ENCODE measurements at regions not wholly inside any gene's neighbourhood (a gene's known extent, or its start where the extent isn't known, plus 50 kb on each side); places are given as distances from the start of the nearest gene placed in this dataset.

GRCh38 chr1:234721476-234722269, 111.7 kb upstream of the IRF2BP2 start:
- no peak for TF ChIP-seq CTCF (IDR thresholded peaks at IDR 0.05)
- no peak for TF ChIP-seq POLR2AphosphoS5 (IDR thresholded peaks at IDR 0.05; ENCODE audit: low read depth, low read length)
- TF ChIP-seq REST (IDR thresholded peaks at IDR 0.05; ENCODE audit: insufficient read depth in 1 of 2, low read depth in 2 of 2, low read length in 1 of 2): no peak
- TF ChIP-seq SIN3A (IDR thresholded peaks at IDR 0.05; ENCODE audit: borderline replicate concordance, insufficient read depth, low read depth, low read length): no peak
- TF ChIP-seq TCF7L2 (IDR thresholded peaks at IDR 0.05; ENCODE audit: low read depth, low read length): no peak; the same call in 1 of the 2 replicates

All from Panc1 (cell line).